HG02938 (cell line): ENCODE measurements at regions not wholly inside any gene's neighbourhood (a gene's known extent, or its start where the extent isn't known, plus 50 kb on each side); places are given as distances from the start of the nearest gene placed in this dataset.

Experiments used
- ATAC-seq: cut with Tn5 transposase; IDR thresholded peaks from one replicate; pipeline ENCODE4 v1.9.1; 2021; ENCODE audit warnings: mild to moderate bottlenecking, moderate library complexity; ENCODE audit not compliant: unreplicated experiment

DNA sequence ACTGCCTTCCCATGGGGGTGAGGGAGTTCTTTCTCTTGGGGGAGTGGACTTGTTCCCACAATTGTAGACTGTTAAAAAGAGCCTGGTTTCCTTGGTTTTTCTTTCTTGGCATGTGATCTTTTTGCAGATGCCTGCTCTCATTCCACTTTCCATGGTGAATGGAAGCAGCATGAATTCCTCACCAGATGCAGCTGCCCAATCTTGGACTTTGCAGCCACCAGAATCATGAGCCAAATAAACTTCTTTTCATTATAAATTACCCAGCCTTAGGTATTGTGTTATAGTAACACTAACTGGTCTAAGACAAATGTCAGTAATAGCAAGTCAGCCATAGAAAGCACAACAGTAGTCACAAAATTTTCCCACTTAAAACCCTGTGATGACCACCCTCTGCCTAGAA is 260.5 kb upstream of the THBS1 start:
- no peak for ATAC-seq

DNA sequence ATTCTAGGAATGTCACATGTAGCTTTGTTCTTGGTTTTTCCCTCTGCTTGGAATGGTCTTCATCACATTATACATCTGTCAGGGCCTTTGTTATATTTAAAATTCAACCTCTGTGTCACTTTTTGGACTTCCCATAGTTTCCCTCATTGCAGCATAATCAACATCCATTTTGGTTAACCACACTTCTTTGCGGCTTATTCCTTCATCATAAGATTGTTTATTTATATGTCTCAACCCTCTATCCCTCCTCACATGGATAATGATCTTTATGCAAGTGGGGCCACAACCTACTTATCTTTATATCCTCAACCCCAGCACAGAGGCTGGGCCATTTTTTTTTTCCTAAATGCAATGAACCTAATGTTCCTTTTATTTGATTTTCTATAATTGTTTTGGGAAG is 260.0 kb upstream of the THBS1 start:
- ATAC-seq = no peak

DNA sequence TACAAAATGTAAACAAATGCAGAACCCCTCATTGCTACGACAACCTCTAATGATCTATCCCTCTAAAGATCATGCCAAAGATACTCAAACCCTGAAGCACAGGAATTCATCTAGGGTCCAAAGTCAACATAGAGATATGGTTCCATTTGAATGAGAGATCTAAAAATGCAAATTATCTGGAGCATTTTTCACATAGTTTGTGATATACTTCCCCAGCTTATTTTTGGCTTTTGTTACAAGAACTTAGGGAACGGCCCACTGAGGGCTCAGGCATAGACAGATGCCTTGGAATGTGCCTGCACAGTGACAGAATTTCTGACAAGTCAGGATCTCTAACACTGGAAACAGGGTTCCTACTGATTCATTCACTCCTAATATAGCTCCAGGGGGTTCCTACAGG is 258.9 kb upstream of the THBS1 start:
- no peak for ATAC-seq

DNA sequence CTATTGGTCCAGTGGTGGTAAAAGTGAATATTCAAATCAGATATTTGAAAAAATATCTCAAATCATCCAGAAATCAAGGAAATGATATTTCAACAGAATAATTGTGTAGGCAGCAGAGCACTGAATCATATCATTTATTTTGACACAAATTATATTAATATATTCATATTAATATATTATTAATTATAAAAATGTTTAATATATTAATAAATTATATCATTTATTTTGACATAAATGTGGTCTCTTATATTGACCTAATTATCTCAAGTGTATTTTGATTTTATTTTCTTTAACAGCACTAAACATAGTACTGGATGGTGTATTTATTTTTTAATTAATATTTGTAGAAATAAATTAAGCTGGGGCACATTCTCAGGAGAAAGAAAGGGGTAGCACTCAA is 257.7 kb upstream of the THBS1 start:
- no peak for ATAC-seq

DNA sequence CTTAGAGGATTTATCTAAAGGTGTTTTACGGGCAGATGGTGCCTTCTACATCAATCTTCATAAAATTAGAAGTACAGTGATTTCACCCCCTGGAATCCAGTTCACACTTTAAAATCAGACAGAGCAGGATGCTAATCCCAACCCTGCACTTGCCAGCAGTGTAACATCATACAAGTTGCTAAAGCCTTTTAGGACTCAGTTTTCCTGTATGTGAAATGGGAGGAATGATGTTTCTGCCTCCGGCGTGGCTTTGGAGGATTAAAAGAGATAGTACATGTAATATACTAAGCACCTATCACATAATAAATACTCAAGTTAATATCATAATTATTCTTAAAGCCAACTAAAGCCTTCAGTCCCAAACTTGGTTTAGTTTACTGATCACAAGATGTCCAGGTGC is 257.2 kb upstream of the THBS1 start:
- no peak for ATAC-seq

DNA sequence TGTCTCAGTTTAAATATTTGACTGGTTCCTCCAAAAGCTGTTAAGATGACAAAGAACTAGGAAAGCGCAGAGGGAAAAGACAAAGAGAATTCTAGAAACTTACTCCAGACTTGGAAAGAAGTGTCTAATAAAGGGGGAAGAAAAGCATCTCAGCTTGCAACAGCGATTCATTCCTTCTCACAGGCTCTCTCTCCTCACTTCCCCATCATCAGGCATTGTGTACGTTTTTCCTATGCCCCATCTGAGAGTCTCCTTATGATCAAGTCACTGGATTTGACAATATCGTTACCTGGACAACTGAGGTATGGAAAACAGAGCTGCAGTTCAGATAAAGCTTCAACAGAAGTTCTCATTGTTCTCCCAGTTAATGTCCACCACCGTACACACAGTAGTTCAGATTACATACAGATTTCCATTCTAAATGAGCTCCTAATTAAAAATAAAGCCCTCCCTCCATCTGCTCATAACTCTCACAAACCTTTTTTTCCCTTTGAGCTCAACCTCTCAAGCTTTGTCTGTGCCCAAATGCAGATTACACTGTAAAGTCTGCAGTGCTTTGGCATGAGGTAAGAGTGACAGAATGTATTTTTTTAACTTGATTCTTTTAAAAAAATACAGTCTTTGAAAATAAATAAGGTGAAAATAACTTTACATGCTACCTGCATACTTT is 254.4 kb upstream of the THBS1 start:
- ATAC-seq = no peak

DNA sequence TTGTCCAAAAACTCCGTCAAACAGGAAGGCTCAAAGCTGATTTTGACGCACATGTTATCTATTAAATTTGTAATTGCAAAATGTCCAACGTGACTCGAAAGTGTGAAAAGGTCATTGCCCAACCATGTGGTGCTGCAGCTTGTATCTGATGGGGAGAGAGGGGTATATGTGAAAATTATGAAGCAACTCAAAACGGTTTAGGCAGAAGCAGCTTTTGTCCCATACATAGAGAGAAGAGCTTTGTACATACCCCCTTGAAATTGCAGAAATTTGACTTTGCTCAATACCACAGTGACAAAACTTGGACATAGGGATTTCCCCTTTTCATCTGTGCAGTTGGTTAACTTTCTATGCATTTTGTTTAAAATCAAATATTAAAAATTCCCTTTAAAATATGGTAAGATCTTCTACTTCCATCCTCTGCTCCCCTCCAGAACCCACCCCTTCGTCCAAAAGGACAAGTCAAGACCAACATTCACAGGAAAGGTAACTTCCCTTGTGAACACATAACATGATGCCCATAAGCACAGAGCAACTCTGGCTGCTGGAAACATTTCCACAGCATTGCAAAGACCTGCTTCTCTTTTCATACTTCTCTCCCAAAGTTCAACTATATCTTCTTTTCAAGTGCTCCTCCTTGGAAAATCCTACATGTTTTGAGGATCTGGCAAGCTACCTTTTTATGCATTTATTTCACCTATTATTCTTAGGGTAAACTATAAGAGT is 253.7 kb upstream of the THBS1 start:
- no peak for ATAC-seq

DNA sequence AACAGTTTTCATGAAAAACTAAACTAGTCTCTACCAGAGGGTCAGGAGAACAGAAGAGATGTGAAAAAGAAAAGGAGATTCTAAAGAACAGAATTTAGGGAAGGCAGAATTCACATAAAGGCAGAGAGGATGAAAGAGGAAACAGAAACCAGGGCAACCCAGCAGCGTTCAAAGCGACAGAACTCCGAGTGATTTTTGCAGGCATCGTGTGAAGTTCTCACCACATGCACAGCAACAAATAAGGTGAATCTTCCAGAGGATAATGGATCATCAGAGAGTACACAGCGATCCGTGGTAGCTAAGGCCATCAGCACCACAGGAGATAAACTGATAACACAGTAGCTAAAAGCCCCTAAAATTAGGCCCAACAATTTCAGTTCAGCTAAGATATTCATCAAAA is 250.8 kb upstream of the THBS1 start:
- ATAC-seq = no peak

DNA sequence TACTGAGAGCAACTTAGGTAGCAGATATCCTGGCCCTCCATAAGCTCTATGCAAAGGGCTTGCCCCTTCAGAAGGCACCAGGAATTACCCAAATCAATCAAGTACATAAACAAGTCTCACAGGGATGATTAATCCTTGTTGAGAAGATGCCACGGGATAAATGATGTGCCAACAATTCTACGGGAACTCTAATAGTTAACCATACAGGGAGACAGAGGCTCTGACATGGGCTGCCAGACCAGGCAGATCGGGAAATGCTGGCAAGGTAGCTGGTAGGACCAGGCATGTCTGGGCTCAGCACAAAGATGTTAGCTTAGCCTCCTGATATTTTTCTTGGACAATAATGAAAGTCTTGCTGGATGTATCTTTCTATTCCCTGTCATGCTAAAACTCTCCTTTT is 249.3 kb upstream of the THBS1 start:
- no peak for ATAC-seq

DNA sequence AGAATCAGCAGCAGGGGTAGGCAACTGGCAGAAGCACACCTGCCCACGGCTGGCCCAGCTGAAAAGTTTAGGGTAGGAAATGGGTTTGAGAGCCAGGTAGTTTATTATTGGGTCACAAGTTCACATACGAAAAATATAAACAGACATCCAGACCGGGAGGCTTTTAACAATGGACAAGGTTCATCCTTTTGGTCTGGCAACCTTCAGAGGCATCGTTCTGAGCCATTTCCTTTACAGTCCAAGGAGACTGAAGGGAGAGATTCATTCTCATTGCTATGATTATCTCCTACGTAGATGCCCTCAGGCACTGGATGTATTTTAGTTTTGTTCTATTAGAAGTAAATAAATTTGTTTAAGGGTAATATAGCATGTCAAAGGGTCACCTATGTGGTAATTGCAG is 248.0 kb upstream of the THBS1 start:
- no peak for ATAC-seq

DNA sequence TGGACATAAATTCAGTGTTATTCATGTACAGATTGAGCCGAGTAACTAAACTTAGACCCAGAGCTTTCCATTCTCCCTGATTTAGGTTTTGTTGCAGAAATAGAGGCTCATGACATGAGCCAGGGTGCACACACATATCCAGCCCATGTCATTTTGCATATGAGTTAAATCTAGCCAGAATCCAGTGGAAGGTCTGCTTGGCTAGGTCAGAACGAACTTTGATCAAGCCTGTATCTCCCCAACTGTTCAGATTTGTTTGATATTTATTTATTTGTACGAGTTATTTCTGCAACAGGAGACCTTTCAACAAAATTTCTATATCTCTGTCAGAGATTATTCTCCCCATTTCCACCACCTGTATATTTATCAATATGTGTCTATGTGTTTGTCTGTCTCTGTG is 247.5 kb upstream of the THBS1 start:
- no peak for ATAC-seq

DNA sequence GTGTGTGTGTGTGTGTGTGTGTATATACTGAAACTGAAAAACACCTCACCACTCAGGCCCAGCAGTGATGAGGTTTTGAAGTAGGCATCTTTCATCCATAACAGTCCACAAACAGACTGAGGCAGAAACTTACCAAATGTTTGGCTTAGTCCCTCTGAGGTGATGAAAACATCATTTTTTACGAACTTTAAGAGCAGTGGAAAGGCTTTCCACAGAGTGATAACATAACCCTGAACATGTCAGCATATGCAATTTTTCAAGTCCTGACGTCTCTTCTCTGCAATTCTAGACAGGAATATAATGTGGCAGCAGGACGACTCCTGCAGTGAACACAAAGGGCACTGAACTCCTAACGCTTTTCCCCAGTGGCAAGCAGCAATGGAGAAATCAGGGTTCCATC is 247.0 kb upstream of the THBS1 start:
- ATAC-seq = no peak

DNA sequence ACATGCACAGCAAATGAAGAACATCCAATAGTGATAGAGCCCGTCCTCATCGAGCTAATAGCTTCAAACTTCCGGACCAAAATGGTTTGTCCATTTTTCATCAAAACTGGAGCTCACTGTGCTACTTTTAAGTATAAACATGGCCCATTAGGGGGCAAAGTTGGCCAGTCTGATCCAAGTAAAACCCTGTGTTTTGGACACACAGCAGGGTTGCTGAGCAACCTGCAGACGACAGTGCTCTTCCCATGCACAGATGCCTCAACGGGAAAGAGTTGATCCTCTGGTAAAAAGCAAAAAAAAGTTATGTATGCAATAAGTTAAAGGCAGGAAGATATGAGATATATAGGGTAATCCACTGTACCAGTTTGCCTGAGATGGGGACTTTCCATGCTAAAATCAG is 244.0 kb upstream of the THBS1 start:
- ATAC-seq = no peak

DNA sequence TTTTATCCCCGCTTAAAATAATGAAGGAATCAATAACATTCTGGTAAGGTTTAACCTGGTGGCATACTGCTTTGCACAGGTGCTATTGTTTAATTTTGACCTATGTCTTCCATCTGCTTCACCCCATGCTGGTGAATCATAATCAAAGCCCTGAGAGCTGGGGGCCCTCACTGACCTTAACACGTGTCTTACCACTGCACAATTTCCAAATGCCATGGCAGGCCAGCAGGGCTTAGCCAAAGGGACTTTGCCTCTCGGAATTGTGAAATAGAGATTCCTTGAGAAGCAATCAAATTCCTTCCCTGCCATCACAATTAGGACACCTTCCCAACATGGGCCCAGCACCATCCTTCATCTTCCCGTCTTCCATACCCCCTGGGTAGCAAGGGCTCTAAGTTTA is 242.6 kb upstream of the THBS1 start:
- ATAC-seq = no peak

DNA sequence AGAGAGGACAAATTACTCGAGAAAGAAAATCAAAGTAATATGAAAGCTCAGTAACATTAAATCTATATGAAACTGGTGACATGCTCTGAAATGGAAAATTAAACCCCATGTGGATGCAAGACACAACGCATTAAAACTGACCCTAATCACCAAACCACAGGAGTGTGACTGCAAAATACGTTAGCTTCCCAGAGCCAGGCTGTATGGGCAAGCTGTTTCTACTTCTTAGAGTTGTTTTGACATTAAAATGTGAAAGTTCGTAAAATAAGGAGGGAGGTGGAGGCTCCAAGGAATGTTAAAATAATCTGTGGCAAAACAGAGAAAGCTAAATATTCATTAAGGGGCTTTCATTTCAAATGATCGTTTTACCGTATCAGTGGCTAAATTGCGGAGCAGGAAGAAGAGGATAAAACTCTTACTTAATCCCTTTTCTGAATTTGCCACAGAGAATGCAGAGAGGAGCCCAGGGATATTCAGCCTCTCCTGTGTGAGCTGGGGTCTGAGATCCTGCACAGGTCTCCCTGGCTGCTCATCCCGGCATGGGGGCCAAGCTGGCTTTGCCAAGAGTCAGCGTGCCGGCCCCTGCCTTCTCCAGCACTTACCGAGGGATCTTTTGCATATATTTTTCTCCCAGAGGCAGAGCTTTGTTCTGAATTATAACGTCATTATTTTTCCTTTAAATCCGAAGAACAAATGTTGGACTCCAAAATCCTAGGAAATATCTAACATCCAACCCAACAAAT is 239.8 kb upstream of the THBS1 start:
- ATAC-seq = no peak

DNA sequence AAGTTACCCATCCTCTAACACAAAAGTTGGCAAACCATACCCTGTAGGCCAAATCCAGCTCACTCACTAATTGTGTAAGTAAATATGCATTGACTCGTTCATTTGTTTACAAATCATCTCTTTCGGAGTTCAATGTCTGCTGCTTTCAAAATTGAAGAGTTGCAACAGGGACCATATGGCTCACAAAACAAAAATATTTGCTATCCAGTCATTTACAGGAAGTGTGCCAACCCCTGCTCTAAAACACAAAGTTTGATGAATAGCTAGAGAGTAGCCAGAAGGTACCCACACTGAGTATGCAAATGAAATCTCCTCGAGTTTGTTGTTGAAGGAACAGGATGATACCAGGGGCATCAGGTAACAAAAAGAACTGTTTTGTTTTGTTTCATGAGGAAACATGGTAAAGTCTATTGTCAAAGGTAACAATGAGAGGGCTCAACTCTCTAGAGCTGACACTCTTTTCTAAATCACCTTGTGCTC is 236.2 kb upstream of the THBS1 start:
- ATAC-seq = no peak

DNA sequence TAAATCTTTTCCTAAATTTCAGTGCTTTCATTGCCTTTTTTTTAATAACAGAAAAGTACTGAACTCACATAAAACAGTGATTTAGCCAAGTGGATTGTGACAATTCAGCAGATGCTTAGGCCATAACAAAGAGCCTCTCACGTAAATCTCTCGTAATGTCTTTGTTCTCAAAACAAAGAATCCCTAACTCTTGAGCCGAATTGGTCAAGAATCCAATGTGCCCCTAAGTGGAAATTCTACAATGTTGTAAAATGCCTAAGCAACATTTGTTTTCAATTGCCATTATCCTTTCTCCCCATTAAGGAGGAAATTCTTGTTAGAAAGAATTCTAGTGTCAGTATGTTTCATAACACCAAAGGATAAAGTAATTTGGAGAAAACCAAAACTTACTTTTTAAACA is 235.7 kb upstream of the THBS1 start:
- no peak for ATAC-seq

DNA sequence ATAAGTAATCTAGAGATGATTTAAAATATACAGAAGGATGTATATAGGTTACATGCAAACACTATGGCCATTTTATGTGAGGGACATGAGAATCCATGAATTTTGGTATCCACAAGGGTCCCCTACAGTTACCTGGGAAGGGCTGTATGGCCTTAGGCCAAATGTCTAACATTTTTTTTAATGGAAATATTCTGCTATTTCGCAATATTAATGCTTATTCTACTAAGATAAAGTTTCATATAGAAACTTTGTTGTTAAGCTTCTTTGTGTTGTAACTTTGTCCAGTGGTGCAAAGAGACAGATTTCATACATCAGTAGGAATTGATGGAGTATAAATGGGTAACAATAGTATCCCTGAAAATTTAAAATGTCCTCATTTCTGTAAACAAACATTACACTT is 233.4 kb upstream of the THBS1 start:
- no peak for ATAC-seq

DNA sequence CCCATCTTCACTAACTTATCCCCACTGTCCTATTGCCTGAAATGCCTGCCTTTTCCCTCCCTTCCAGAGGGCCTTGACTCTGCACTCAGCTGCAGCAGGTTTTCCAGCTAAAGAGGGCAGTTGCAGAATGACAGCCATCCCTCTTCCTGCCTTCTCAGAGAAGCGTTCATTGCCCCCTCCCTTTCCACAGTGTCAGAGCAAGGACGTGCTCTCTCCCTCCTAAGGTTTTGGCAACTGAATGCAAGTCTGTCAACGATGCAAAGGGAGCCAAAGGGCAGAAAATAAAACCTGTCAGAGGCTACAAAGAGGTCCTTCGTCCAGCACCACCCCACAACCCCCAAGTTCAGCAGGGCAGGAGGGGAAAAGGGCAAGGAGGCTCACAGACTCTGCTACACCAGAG is 230.1 kb upstream of the THBS1 start:
- ATAC-seq = no peak

DNA sequence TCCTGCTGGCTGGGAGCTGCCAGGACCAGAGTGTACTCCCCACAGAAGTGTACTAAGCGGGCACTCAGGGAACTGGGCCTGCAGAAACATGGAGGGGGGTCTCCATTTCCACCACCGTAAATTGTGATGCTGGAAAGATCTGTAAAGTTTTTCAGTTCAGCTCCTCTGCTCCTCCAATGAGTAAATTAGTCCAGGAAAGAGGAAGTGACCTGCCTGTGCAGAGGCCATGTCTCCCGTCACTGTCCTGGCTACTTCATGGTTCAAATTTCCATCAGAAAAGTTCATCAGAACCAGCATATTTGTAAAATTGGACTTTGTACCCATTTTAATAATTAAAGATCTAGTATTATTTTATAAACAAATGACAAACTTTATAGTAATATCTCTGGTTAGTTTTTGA is 226.7 kb upstream of the THBS1 start:
- ATAC-seq = no peak

DNA sequence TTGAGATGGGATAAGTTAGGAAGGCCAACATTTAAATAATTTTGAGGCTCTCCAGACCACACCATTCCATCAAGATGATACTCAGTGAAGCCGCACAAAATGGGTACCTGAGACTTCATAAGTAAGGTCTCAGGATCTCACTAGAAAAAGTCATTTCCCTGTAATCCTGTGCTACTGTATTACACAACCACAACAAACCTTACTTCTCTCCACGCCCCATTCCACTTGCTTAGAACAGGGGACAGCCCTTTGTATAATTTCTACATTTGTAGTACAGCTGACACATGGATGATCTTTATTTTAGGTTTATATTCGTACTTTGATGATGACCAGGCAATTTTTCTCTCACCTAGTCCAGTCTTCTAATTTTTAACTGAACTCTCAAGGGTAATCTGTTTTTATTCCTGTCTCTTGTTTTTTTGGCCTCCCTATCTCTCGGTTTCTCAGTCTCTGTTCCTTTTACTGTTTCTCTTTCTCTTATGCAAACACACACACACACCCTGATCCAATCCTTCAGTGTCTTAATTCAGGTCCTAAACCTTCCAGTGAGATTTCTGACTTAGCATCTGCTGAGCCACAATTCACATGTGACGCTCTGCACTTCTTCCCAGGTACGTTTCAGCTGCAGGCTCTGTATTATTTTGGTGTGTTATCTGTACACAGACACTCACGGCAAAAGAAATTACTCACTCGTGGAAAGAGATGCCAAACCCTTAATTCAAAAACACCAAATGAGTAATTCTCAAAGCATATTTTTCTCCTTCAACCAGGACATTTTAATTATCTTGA is 223.2 kb upstream of the THBS1 start:
- no peak for ATAC-seq
